Uterus (tissue), 2 donors: ENCODE measurements at regions not wholly inside any gene's neighbourhood (a gene's known extent, or its start where the extent isn't known, plus 50 kb on each side); places are given as distances from the start of the nearest gene placed in this dataset.

ENCODE experiments used
- CTCF ChIP-seq, 4 experiments: fragments of 200-600 bp in 2 of 4; fragments of 450-650 bp in 2 of 4; sonication (generic) in 2 of 4; IDR thresholded peaks; one replicate each; pipeline ENCODE4 v1.5.1; 2016 to 2019; ENCODE audit warnings: antibody characterized with exemption in 4 of 4, mild to moderate bottlenecking in 2 of 4, moderate library complexity in 1 of 4
- POLR2A ChIP-seq, 2 donors: fragments of 450-650 bp; IDR thresholded peaks; one replicate each; pipeline ENCODE4 v1.6.1; 2016; ENCODE audit warnings: antibody characterized with exemption in 2 of 2, mild to moderate bottlenecking in 1 of 2, moderate library complexity in 1 of 2

DNA sequence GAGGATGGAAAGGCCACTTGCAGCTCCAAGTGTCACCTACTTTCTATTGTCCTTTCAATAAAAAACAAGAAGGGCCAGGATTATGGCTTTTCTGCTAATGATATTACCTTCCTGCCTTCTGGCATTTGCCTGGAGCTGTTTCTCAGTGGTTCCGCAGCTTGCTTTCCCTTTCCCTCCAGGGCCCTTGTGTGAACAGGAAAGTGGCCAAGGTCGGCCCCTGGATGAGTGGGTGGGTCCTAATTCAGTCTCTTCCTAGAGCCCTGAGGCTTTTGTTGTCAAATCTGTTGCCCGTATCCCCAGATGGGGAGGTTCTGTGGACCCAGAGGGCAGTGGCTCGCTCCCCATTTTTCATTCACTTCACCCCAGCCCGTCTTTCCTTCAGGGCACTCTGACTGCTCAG is 64.2 kb upstream of the UMPS start:
- no peak for TF ChIP-seq CTCF (IDR thresholded peaks at IDR 0.05)
- no peak for TF ChIP-seq POLR2A (IDR thresholded peaks at IDR 0.05)
